ENCODE measurements at regions not wholly inside any gene's neighbourhood (a gene's known extent, or its start where the extent isn't known, plus 50 kb on each side); places are given as distances from the start of the nearest gene placed in this dataset.
A peak's percentile ranks its signal among the peaks of the same experiment; 100 is the strongest.

DNA sequence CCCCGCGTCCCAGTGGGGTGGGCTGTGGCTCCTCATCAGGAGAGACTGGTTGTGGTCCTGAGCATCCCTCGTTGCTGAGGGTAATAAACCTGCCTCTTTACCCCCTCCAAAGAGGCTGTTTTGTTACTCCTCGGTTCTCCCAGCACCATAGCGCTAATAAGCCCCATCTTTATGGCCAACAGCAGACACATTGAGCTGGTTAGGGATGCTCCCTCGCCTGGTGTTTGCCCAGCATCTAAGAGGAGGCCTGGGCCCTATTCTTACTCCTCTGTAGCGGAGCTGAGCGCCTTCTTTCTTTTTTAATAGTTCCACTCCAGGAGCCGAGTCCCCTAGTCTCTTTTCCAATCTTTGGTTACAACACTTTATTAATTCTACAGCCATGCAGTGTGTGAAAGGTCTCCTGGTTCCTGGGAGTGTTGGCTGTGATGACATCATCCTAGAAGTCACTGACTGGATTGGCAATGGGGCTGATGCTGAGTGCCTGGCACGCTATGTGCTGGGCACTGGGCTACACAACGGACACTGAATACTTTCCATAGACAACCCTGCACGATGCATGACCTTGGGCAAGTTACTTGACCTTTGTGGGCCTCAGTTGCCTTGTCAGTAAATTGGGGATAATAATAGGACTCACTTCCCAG is 50.6 kb upstream of the CCDC167 start:
- Histone ChIP-seq H3K27me3 (ENCODE audit: control insufficient read depth, insufficient read depth, low read length) (peaks cover 8% of the 10 kb centered on the region), H2BK120ac (ENCODE audit: low read depth, low read length) (no peak overlapping the region), H3K56ac (ENCODE audit: extremely low read depth, insufficient read depth, low read length) (no peak overlapping the region), H3K14ac (replicated peaks; ENCODE audit: low read depth, low read length) (no peak overlapping the region), H3K27ac (ENCODE audit: insufficient read depth, low read length) (no peak overlapping the region), H3K4me3 (ENCODE audit: insufficient read depth, low read depth, low read length) (no peak overlapping the region), H3K36me3 (ENCODE audit: control insufficient read depth, insufficient read depth, low read length) (no peaks in the 10 kb centered on the region), H2BK20ac (ENCODE audit: low read depth, low read length) (no peak overlapping the region), H3K4me1 (ENCODE audit: control insufficient read depth, insufficient read depth, low read length) (peaks cover 17% of the 10 kb centered on the region), H2BK5ac (ENCODE audit: low read depth, low read length, poor library complexity, severe bottlenecking) (no peak overlapping the region), H3K9me3 (ENCODE audit: control insufficient read depth, insufficient read depth, low read length) (no peaks in the 10 kb centered on the region), H4K20me1 (ENCODE audit: insufficient read depth, low read length) (no peaks in the 10 kb centered on the region; the same call in 1 of the 2 replicates), H2AFZ (replicated peaks; ENCODE audit: low read length, poor library complexity) (no peak overlapping the region), H3K23ac (ENCODE audit: low read depth, low read length) (no peak overlapping the region), H4K8ac (ENCODE audit: low read depth in 2 of 2, low read length in 2 of 2) (no peak overlapping the region), H4K5ac (ENCODE audit: low read depth, low read length) (no peak overlapping the region), H3K79me1 (ENCODE audit: low read depth in 1 of 2, low read length in 2 of 2) (no peaks in the 10 kb centered on the region), H2AK9ac (replicated peaks; ENCODE audit: low read depth, low read length, poor library complexity) (no peak overlapping the region), H3K18ac (ENCODE audit: low read depth, low read length) (no peak overlapping the region), H3K4ac (ENCODE audit: low read depth, low read length) (no peak overlapping the region), H2BK15ac (ENCODE audit: low read depth, low read length) (no peak overlapping the region), H2AK5ac (ENCODE audit: low read depth, low read length) (no peak overlapping the region; the same call in 1 of the 2 replicates), H4K91ac (ENCODE audit: insufficient read depth, low read depth, low read length) (no peak overlapping the region), H3K9ac (ENCODE audit: low read depth, low read length) (no peak overlapping the region), H3K4me2 (ENCODE audit: low read depth, low read length) (no peak overlapping the region), H3K9me1 (ENCODE audit: insufficient read depth, low read length) (peaks cover 7% of the 10 kb centered on the region; the same call in 1 of the 2 replicates)
- ATAC-seq (ENCODE audit: low read depth) (peak; percentile 27; the same call in 1 of the 2 replicates), DNase-seq (peak; percentile 64)
- 90% methylated on average over 2 of the region's 12 CpGs; no CpG with 5 or more reads in 1 of the 2 experiments for WGBS, 2 experiments (ENCODE audit: extremely low coverage in 2 of 2, insufficient read length in 1 of 2)
- in situ Hi-C loops (cut with MboI; ENCODE audit: low sequenced_read_pairs) (no loop called here), dilution Hi-C loops (cut with HindIII; ENCODE audit: low sequenced_read_pairs, unreplicated experiment) (no loop called here), intact Hi-C loops (cut with micrococcal nuclease) (no loop called here)
- no TSS peak for BruUV-seq (replicated peaks)
- ChIA-PET POLR2A (ENCODE audit: unreplicated experiment) (no interaction called here), CTCF (no interaction called here)
- TF ChIP-seq CEBPB (IDR thresholded peaks at IDR 0.05; ENCODE audit: low read depth, low read length) (peak; percentile 44; the same call in 1 of the 2 replicates), MXI1 (IDR thresholded peaks at IDR 0.05; ENCODE audit: borderline replicate concordance, low read depth, low read length) (no peak)
